ENCODE measurements at regions not wholly inside any gene's neighbourhood (a gene's known extent, or its start where the extent isn't known, plus 50 kb on each side); places are given as distances from the start of the nearest gene placed in this dataset.

GRCh38 chr9:120009856-120010255 is 570.1 kb downstream of the CDK5RAP2 start:
- no peak for DNase-seq (ENCODE audit: low read depth in 2 of 2)

GRCh38 chr9:120001536-120001935 is 578.4 kb downstream of the CDK5RAP2 start:
- DNase-seq (ENCODE audit: low read depth in 2 of 2) = no peak

GRCh38 chr9:119998614-119999013 is 581.4 kb downstream of the CDK5RAP2 start:
- DNase-seq (ENCODE audit: low read depth in 2 of 2) = no peak

GRCh38 chr9:119991797-119992196 is 588.2 kb downstream of the CDK5RAP2 start:
- DNase-seq (ENCODE audit: low read depth in 2 of 2) = no peak

GRCh38 chr9:119986713-119987112 is 593.3 kb downstream of the CDK5RAP2 start:
- no peak for DNase-seq (ENCODE audit: low read depth in 2 of 2)

- no peak for DNase-seq (ENCODE audit: low read depth in 2 of 2)
These were observed 593.8 kb downstream of the CDK5RAP2 start for GRCh38 chr9:119986205-119986604.

- no peak for DNase-seq (ENCODE audit: low read depth in 2 of 2)
These were observed 604.8 kb upstream of the BRINP1 start for GRCh38 chr9:119974026-119974425.

- DNase-seq (ENCODE audit: low read depth in 2 of 2) = peak; percentile 63 to 70
These were observed 599.8 kb upstream of the BRINP1 start for GRCh38 chr9:119968836-119969707.

GRCh38 chr9:119967867-119968535 is 598.8 kb upstream of the BRINP1 start:
- no peak for DNase-seq (ENCODE audit: low read depth in 2 of 2)

GRCh38 chr9:119963798-119964372 is 594.6 kb upstream of the BRINP1 start:
- peak in 1 of 2 donors; percentile 21 for DNase-seq (ENCODE audit: low read depth in 2 of 2)

- peak in 1 of 2 donors; percentile 13 for DNase-seq (ENCODE audit: low read depth in 2 of 2)
These were observed 594.1 kb upstream of the BRINP1 start for GRCh38 chr9:119963258-119963797.

- DNase-seq (ENCODE audit: low read depth in 2 of 2) = peak; percentile 36 to 48
These were observed 592.7 kb upstream of the BRINP1 start for GRCh38 chr9:119961774-119962424.

- no peak for DNase-seq (ENCODE audit: low read depth in 2 of 2)
These were observed 590.8 kb upstream of the BRINP1 start for GRCh38 chr9:119959846-119960545.

- DNase-seq (ENCODE audit: low read depth in 2 of 2) = no peak
These were observed 586.9 kb upstream of the BRINP1 start for GRCh38 chr9:119956111-119956510.

GRCh38 chr9:119955276-119955675 is 586.0 kb upstream of the BRINP1 start:
- no peak for DNase-seq (ENCODE audit: low read depth in 2 of 2)

- DNase-seq (ENCODE audit: low read depth in 2 of 2) = no peak
These were observed 582.4 kb upstream of the BRINP1 start for GRCh38 chr9:119951591-119951990.

GRCh38 chr9:119951090-119951489 is 581.9 kb upstream of the BRINP1 start:
- no peak for DNase-seq (ENCODE audit: low read depth in 2 of 2)

GRCh38 chr9:119945686-119946085 is 576.5 kb upstream of the BRINP1 start:
- DNase-seq (ENCODE audit: low read depth in 2 of 2) = no peak

GRCh38 chr9:119941091-119941490 is 571.9 kb upstream of the BRINP1 start:
- no peak for DNase-seq (ENCODE audit: low read depth in 2 of 2)

- DNase-seq (ENCODE audit: low read depth in 2 of 2) = no peak
These were observed 569.6 kb upstream of the BRINP1 start for GRCh38 chr9:119938871-119939270.

GRCh38 chr9:119934497-119934896 is 565.3 kb upstream of the BRINP1 start:
- DNase-seq (ENCODE audit: low read depth in 2 of 2) = no peak
